DMS53 (cell line): ENCODE measurements at regions not wholly inside any gene's neighbourhood (a gene's known extent, or its start where the extent isn't known, plus 50 kb on each side); places are given as distances from the start of the nearest gene placed in this dataset.

Experiments
- DNase-seq: peaks from one replicate; lab custom pipeline; 2025; lab: John Stamatoyannopoulos, UW

GRCh38 chr10:21263263-21263803 lies 262.1 kb downstream of the SKIDA1 start:
- no peak for DNase-seq

- DNase-seq = no peak
These were observed 263.6 kb downstream of the SKIDA1 start for GRCh38 chr10:21261842-21262294.

- DNase-seq = no peak
These were observed 264.9 kb downstream of the SKIDA1 start for GRCh38 chr10:21260506-21261149.

GRCh38 chr10:21260066-21260465 lies 265.4 kb downstream of the SKIDA1 start:
- DNase-seq = no peak

- DNase-seq = no peak
These were observed 267.6 kb downstream of the SKIDA1 start for GRCh38 chr10:21257919-21258318.

GRCh38 chr10:21257191-21257590 lies 268.3 kb downstream of the SKIDA1 start:
- no peak for DNase-seq

GRCh38 chr10:21249435-21249834 lies 276.0 kb downstream of the SKIDA1 start:
- DNase-seq = no peak

- no peak for DNase-seq
These were observed 277.9 kb downstream of the SKIDA1 start for GRCh38 chr10:21247592-21247991.

- DNase-seq = no peak
These were observed 279.3 kb downstream of the SKIDA1 start for GRCh38 chr10:21246178-21246577.

GRCh38 chr10:21243748-21244257 lies 281.7 kb downstream of the SKIDA1 start:
- DNase-seq = no peak

- DNase-seq = no peak
These were observed 282.6 kb downstream of the SKIDA1 start for GRCh38 chr10:21242915-21243314.

GRCh38 chr10:21238717-21239116 lies 286.8 kb downstream of the SKIDA1 start:
- peak; percentile 79 for DNase-seq

- DNase-seq = peak; percentile 72
These were observed 287.4 kb downstream of the SKIDA1 start for GRCh38 chr10:21238044-21238443.

GRCh38 chr10:21234761-21235160 lies 290.7 kb downstream of the SKIDA1 start:
- DNase-seq = no peak

GRCh38 chr10:21230219-21230618 lies 295.3 kb downstream of the SKIDA1 start:
- DNase-seq = no peak

GRCh38 chr10:21217748-21218367 lies 307.6 kb downstream of the SKIDA1 start:
- no peak for DNase-seq

- DNase-seq = no peak
These were observed 308.4 kb downstream of the SKIDA1 start for GRCh38 chr10:21217107-21217506.

GRCh38 chr10:21214329-21214728 lies 311.2 kb downstream of the SKIDA1 start:
- no peak for DNase-seq

- no peak for DNase-seq
These were observed 312.1 kb downstream of the SKIDA1 start for GRCh38 chr10:21213381-21213780.

GRCh38 chr10:21212912-21213311 lies 312.6 kb downstream of the SKIDA1 start:
- DNase-seq = no peak

GRCh38 chr10:21212348-21212747 lies 313.1 kb downstream of the SKIDA1 start:
- DNase-seq = no peak

- no peak for DNase-seq
These were observed 312.4 kb upstream of the NEBL start for GRCh38 chr10:21209495-21209894.

GRCh38 chr10:21208666-21209316 lies 311.7 kb upstream of the NEBL start:
- DNase-seq = no peak
